ENCODE measurements at regions not wholly inside any gene's neighbourhood (a gene's known extent, or its start where the extent isn't known, plus 50 kb on each side); places are given as distances from the start of the nearest gene placed in this dataset.

DNA sequence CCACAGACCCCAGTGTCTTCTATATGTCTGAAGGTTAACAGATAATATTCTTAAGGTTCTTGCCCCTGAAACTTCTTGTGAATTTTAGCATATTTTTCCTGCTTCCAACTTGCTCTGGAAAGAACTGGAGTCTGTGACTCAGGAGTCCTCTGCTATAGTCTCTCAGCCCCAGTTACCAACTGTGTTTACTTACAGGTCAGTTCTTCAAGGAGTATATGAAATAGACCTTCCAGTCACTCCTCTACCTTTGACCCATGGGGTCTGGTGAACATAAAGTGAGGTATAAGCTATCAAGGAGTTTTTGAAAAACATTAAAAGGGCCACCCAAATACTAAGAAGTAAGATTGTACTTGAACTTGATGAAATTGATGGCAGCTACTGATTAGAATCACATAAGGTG is 139.2 kb upstream of the ROPN1 start:
- no peak overlapping the region for H3K4me2 ChIP-seq (ENCODE audit: low read depth, low read length, poor library complexity, severe bottlenecking)
- no peaks in the 10 kb centered on the region for H3K36me3 ChIP-seq (ENCODE audit: insufficient read depth, low read length)
- no peak overlapping the region for H3K9ac ChIP-seq (ENCODE audit: low read depth, low read length, poor library complexity, severe bottlenecking)
- H4K20me1 ChIP-seq (ENCODE audit: insufficient read depth, low read length, poor library complexity, severe bottlenecking), result no peaks in the 10 kb centered on the region
- no peaks in the 10 kb centered on the region for H3K79me2 ChIP-seq (ENCODE audit: insufficient read depth, low read length)
- H3K4me1 ChIP-seq (ENCODE audit: insufficient read depth, low read length, poor library complexity, severe bottlenecking), result peaks cover 4% of the 10 kb centered on the region
- no peaks in the 10 kb centered on the region for H3K9me2 ChIP-seq (replicated peaks; ENCODE audit: low read depth, low read length)
- no peak overlapping the region for H3K4me3 ChIP-seq (ENCODE audit: low read length, poor library complexity, severe bottlenecking)
- TF ChIP-seq, protein P1, sequence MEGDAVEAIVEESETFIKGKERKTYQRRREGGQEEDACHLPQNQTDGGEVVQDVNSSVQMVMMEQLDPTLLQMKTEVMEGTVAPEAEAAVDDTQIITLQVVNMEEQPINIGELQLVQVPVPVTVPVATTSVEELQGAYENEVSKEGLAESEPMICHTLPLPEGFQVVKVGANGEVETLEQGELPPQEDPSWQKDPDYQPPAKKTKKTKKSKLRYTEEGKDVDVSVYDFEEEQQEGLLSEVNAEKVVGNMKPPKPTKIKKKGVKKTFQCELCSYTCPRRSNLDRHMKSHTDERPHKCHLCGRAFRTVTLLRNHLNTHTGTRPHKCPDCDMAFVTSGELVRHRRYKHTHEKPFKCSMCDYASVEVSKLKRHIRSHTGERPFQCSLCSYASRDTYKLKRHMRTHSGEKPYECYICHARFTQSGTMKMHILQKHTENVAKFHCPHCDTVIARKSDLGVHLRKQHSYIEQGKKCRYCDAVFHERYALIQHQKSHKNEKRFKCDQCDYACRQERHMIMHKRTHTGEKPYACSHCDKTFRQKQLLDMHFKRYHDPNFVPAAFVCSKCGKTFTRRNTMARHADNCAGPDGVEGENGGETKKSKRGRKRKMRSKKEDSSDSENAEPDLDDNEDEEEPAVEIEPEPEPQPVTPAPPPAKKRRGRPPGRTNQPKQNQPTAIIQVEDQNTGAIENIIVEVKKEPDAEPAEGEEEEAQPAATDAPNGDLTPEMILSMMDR (conservative IDR thresholded peaks at IDR 0.05; ENCODE audit: low read length), result no peak
- TF ChIP-seq EZH2phosphoT487 (IDR thresholded peaks at IDR 0.05; ENCODE audit: borderline replicate concordance), result no peak
- no peaks in the 10 kb centered on the region for H3F3A ChIP-seq (ENCODE audit: low read depth)
- H2AFZ ChIP-seq (ENCODE audit: low read length), result no peak overlapping the region
- H3K9me3 ChIP-seq (ENCODE audit: insufficient read depth, low read depth, low read length), result no peaks in the 10 kb centered on the region
- H3K27me3 ChIP-seq (ENCODE audit: insufficient read depth, low read length, poor library complexity, severe bottlenecking), result no peaks in the 10 kb centered on the region

DNA sequence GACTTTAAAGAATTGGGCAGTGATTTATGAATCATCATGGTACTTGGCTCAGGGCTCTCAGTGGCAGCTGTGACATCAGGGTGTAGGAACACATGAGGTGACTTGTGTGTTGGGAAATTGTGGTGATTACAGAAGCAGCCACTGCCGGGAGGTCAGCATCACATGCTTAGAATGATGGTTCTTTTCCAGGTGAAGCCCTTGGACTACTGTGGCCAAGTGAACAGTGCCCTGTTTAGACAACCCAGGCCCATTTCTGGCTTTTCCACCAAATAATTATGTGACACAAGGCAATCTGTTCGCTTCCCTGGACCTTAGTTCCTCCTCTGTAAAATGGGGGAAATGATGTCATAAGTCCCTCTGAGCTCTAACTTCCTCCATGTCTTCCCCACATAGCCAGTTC is 139.7 kb upstream of the ROPN1 start:
- Histone ChIP-seq H3K79me2 (ENCODE audit: insufficient read depth, low read length) (no peaks in the 10 kb centered on the region), H3K9me3 (ENCODE audit: insufficient read depth, low read depth, low read length) (no peaks in the 10 kb centered on the region), H3F3A (ENCODE audit: low read depth) (no peaks in the 10 kb centered on the region), H3K4me3 (ENCODE audit: low read length, poor library complexity, severe bottlenecking) (no peak overlapping the region), H2AFZ (ENCODE audit: low read length) (no peak overlapping the region), H3K27me3 (ENCODE audit: insufficient read depth, low read length, poor library complexity, severe bottlenecking) (no peaks in the 10 kb centered on the region), H3K9ac (ENCODE audit: low read depth, low read length, poor library complexity, severe bottlenecking) (no peak overlapping the region), H4K20me1 (ENCODE audit: insufficient read depth, low read length, poor library complexity, severe bottlenecking) (no peaks in the 10 kb centered on the region), H3K36me3 (ENCODE audit: insufficient read depth, low read length) (no peaks in the 10 kb centered on the region), H3K4me2 (ENCODE audit: low read depth, low read length, poor library complexity, severe bottlenecking) (no peak overlapping the region), H3K9me2 (replicated peaks; ENCODE audit: low read depth, low read length) (no peaks in the 10 kb centered on the region), H3K4me1 (ENCODE audit: insufficient read depth, low read length, poor library complexity, severe bottlenecking) (peaks cover 5% of the 10 kb centered on the region)
- TF ChIP-seq, protein P1 (conservative IDR thresholded peaks at IDR 0.05; ENCODE audit: low read length), result no peak
- TF ChIP-seq EZH2phosphoT487 (IDR thresholded peaks at IDR 0.05; ENCODE audit: borderline replicate concordance), result no peak

DNA sequence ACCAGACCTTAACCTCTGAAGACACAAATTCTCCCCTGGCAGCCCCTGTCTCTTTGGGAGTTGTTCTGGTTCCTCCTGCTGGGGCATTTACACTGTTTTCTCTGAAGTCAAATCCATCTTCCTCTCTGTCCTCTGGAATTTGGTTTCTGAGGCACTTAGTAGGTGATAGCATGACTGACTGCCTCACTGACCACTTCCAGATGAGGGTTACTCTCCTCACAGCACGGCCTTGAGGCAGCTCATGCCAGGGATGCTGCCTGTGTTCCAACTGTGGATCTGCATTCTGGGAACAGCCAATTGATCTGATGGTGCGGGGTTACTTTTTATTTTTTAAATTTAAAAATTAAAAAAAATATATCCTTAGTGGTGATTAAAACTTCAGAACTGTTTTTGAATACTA is 140.9 kb upstream of the ROPN1 start:
- Histone ChIP-seq H3K9me3 (ENCODE audit: insufficient read depth, low read depth, low read length) (no peaks in the 10 kb centered on the region), H2AFZ (ENCODE audit: low read length) (no peak overlapping the region), H3K4me3 (ENCODE audit: low read length, poor library complexity, severe bottlenecking) (no peak overlapping the region), H4K20me1 (ENCODE audit: insufficient read depth, low read length, poor library complexity, severe bottlenecking) (no peaks in the 10 kb centered on the region), H3K27me3 (ENCODE audit: insufficient read depth, low read length, poor library complexity, severe bottlenecking) (no peaks in the 10 kb centered on the region), H3K4me1 (ENCODE audit: insufficient read depth, low read length, poor library complexity, severe bottlenecking) (peaks cover 11% of the 10 kb centered on the region), H3K79me2 (ENCODE audit: insufficient read depth, low read length) (no peaks in the 10 kb centered on the region), H3K4me2 (ENCODE audit: low read depth, low read length, poor library complexity, severe bottlenecking) (no peak overlapping the region), H3K9ac (ENCODE audit: low read depth, low read length, poor library complexity, severe bottlenecking) (no peak overlapping the region), H3K36me3 (ENCODE audit: insufficient read depth, low read length) (no peaks in the 10 kb centered on the region), H3K9me2 (replicated peaks; ENCODE audit: low read depth, low read length) (no peaks in the 10 kb centered on the region), H3F3A (ENCODE audit: low read depth) (no peaks in the 10 kb centered on the region)
- TF ChIP-seq, protein P1 (conservative IDR thresholded peaks at IDR 0.05; ENCODE audit: low read length), result no peak
- TF ChIP-seq EZH2phosphoT487 (IDR thresholded peaks at IDR 0.05; ENCODE audit: borderline replicate concordance), result no peak

Data from Loucy (cell line).